ENCODE measurements at regions not wholly inside any gene's neighbourhood (a gene's known extent, or its start where the extent isn't known, plus 50 kb on each side); places are given as distances from the start of the nearest gene placed in this dataset.

DNA sequence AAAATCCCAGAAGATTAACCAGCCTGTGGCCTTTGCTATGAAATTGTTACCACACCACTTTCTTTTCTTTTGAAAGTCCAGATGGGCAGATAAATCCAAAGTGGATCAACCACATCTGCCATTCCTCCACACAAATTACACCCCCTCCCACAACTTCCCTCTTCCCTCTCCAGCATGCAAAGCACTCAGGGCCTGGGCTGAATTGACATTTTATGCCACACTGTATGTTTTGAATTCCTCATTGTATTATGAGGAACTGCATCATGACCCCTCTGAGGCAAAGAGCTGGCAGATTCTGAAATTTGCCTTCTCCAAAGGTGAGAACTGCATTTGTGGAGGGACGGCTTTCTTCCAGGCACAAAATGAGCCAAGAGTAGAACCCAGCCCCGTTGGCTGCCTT lies 589.2 kb upstream of the KLF4 start:
- TF ChIP-seq, protein P1, sequence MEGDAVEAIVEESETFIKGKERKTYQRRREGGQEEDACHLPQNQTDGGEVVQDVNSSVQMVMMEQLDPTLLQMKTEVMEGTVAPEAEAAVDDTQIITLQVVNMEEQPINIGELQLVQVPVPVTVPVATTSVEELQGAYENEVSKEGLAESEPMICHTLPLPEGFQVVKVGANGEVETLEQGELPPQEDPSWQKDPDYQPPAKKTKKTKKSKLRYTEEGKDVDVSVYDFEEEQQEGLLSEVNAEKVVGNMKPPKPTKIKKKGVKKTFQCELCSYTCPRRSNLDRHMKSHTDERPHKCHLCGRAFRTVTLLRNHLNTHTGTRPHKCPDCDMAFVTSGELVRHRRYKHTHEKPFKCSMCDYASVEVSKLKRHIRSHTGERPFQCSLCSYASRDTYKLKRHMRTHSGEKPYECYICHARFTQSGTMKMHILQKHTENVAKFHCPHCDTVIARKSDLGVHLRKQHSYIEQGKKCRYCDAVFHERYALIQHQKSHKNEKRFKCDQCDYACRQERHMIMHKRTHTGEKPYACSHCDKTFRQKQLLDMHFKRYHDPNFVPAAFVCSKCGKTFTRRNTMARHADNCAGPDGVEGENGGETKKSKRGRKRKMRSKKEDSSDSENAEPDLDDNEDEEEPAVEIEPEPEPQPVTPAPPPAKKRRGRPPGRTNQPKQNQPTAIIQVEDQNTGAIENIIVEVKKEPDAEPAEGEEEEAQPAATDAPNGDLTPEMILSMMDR (conservative IDR thresholded peaks at IDR 0.05; ENCODE audit: low read depth in 2 of 2): no peak
- TF ChIP-seq EZH2 (IDR thresholded peaks at IDR 0.05; ENCODE audit: low read depth, unreplicated experiment) (no peak), EZH2phosphoT487 (IDR thresholded peaks at IDR 0.05; ENCODE audit: unreplicated experiment) (no peak), POLR2AphosphoS5 (IDR thresholded peaks at IDR 0.05; ENCODE audit: low read depth) (no peak), STAT1 (IDR thresholded peaks at IDR 0.05; ENCODE audit: unreplicated experiment) (no peak), JUNB (IDR thresholded peaks at IDR 0.05; ENCODE audit: unreplicated experiment) (no peak), ZNF331 (CRISPR knock-in tag; IDR thresholded peaks at IDR 0.05; ENCODE audit: low read depth) (no peak), CREB1 (CRISPR knock-in tag; IDR thresholded peaks at IDR 0.05; ENCODE audit: low read depth) (no peak), ZNF114 (CRISPR knock-in tag; IDR thresholded peaks at IDR 0.05) (no peak)
- TF ChIP-seq, protein P2, sequence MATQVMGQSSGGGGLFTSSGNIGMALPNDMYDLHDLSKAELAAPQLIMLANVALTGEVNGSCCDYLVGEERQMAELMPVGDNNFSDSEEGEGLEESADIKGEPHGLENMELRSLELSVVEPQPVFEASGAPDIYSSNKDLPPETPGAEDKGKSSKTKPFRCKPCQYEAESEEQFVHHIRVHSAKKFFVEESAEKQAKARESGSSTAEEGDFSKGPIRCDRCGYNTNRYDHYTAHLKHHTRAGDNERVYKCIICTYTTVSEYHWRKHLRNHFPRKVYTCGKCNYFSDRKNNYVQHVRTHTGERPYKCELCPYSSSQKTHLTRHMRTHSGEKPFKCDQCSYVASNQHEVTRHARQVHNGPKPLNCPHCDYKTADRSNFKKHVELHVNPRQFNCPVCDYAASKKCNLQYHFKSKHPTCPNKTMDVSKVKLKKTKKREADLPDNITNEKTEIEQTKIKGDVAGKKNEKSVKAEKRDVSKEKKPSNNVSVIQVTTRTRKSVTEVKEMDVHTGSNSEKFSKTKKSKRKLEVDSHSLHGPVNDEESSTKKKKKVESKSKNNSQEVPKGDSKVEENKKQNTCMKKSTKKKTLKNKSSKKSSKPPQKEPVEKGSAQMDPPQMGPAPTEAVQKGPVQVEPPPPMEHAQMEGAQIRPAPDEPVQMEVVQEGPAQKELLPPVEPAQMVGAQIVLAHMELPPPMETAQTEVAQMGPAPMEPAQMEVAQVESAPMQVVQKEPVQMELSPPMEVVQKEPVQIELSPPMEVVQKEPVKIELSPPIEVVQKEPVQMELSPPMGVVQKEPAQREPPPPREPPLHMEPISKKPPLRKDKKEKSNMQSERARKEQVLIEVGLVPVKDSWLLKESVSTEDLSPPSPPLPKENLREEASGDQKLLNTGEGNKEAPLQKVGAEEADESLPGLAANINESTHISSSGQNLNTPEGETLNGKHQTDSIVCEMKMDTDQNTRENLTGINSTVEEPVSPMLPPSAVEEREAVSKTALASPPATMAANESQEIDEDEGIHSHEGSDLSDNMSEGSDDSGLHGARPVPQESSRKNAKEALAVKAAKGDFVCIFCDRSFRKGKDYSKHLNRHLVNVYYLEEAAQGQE (IDR thresholded peaks at IDR 0.05; ENCODE audit: unreplicated experiment): no peak
- TF ChIP-seq, protein P3, sequence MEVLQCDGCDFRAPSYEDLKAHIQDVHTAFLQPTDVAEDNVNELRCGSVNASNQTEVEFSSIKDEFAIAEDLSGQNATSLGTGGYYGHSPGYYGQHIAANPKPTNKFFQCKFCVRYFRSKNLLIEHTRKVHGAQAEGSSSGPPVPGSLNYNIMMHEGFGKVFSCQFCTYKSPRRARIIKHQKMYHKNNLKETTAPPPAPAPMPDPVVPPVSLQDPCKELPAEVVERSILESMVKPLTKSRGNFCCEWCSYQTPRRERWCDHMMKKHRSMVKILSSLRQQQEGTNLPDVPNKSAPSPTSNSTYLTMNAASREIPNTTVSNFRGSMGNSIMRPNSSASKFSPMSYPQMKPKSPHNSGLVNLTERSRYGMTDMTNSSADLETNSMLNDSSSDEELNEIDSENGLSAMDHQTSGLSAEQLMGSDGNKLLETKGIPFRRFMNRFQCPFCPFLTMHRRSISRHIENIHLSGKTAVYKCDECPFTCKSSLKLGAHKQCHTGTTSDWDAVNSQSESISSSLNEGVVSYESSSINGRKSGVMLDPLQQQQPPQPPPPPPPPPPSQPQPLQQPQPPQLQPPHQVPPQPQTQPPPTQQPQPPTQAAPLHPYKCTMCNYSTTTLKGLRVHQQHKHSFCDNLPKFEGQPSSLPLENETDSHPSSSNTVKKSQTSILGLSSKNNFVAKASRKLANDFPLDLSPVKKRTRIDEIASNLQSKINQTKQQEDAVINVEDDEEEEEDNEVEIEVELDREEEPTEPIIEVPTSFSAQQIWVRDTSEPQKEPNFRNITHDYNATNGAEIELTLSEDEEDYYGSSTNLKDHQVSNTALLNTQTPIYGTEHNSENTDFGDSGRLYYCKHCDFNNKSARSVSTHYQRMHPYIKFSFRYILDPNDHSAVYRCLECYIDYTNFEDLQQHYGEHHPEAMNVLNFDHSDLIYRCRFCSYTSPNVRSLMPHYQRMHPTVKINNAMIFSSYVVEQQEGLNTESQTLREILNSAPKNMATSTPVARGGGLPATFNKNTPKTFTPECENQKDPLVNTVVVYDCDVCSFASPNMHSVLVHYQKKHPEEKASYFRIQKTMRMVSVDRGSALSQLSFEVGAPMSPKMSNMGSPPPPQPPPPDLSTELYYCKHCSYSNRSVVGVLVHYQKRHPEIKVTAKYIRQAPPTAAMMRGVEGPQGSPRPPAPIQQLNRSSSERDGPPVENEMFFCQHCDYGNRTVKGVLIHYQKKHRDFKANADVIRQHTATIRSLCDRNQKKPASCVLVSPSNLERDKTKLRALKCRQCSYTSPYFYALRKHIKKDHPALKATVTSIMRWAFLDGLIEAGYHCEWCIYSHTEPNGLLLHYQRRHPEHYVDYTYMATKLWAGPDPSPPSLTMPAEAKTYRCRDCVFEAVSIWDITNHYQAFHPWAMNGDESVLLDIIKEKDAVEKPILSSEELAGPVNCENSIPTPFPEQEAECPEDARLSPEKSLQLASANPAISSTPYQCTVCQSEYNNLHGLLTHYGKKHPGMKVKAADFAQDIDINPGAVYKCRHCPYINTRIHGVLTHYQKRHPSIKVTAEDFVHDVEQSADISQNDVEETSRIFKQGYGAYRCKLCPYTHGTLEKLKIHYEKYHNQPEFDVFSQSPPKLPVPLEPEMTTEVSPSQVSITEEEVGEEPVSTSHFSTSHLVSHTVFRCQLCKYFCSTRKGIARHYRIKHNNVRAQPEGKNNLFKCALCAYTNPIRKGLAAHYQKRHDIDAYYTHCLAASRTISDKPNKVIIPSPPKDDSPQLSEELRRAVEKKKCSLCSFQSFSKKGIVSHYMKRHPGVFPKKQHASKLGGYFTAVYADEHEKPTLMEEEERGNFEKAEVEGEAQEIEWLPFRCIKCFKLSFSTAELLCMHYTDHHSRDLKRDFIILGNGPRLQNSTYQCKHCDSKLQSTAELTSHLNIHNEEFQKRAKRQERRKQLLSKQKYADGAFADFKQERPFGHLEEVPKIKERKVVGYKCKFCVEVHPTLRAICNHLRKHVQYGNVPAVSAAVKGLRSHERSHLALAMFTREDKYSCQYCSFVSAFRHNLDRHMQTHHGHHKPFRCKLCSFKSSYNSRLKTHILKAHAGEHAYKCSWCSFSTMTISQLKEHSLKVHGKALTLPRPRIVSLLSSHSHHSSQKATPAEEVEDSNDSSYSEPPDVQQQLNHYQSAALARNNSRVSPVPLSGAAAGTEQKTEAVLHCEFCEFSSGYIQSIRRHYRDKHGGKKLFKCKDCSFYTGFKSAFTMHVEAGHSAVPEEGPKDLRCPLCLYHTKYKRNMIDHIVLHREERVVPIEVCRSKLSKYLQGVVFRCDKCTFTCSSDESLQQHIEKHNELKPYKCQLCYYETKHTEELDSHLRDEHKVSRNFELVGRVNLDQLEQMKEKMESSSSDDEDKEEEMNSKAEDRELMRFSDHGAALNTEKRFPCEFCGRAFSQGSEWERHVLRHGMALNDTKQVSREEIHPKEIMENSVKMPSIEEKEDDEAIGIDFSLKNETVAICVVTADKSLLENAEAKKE (CRISPR knock-in tag; IDR thresholded peaks at IDR 0.05): no peak
- TF ChIP-seq, protein P4, sequence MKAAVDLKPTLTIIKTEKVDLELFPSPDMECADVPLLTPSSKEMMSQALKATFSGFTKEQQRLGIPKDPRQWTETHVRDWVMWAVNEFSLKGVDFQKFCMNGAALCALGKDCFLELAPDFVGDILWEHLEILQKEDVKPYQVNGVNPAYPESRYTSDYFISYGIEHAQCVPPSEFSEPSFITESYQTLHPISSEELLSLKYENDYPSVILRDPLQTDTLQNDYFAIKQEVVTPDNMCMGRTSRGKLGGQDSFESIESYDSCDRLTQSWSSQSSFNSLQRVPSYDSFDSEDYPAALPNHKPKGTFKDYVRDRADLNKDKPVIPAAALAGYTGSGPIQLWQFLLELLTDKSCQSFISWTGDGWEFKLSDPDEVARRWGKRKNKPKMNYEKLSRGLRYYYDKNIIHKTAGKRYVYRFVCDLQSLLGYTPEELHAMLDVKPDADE (IDR thresholded peaks at IDR 0.05): no peak

All from GM23338 (cell line).